NOMO-1 (cell line): ENCODE measurements at regions not wholly inside any gene's neighbourhood (a gene's known extent, or its start where the extent isn't known, plus 50 kb on each side); places are given as distances from the start of the nearest gene placed in this dataset.

ENCODE experiments used
- DNase-seq, 2 experiments: peaks; one replicate each; lab custom pipeline; 2025; ENCODE audit not compliant: unreplicated experiment in 2 of 2; lab: John Stamatoyannopoulos, UW

GRCh38 chr1:199704231-199704630 lies 323.3 kb upstream of the NR5A2 start:
- no peak for DNase-seq

GRCh38 chr1:199705825-199706224 lies 321.7 kb upstream of the NR5A2 start:
- DNase-seq: no peak

DNA sequence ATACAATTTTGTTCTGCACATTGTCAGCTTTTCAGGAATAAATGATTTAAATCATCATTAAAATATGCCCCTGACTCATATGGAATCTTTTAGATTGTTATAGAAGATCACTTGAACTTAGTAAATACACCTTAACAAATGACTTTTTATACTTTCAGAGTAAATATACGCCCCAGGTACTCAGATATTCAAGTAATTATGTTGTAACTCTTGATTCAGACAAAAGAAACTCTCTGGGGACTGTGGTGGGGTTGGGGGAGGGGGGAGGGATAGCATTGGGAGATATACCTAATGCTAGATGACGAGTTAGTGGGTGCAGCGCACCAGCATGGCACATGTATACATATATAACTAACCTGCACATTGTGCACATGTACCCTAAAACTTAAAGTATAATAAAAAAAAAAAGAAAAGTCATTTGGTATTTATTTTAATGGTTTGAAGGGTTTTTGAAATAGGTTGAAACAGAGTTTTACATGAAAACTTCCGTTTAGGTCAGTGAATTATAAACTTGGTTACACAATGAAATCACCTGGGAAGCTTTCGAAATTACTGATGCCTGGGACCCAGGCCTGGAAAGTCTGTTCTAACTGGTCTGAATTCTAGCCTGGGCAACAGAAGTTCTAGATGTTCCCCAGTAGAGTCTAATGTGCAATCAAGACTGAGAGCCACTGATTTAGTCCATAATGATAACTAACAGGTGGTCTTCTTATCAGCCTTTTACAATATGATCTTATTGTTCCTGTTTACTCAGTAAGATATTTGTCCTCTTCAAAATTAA lies 320.5 kb upstream of the NR5A2 start:
- no peak for DNase-seq

GRCh38 chr1:199710974-199711373 lies 316.5 kb upstream of the NR5A2 start:
- DNase-seq: no peak

DNA sequence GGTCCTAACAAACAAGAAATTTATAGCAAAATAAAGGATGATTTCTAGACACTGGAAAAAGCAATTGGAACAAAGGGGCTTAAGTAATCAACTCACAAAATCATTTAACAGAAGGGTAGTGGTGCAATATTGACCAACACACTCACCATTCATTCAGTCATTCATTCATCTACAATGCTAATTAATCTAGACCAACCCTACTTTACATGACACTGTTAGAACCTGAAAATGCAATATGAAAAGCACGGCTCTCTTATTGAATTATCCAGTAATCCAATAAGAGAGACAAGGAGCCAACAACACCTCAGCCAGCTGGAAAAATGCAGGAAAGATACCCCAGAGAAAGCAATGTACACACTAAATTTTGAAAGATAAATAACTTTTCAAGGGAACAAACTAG lies 310.8 kb upstream of the NR5A2 start:
- DNase-seq: no peak

DNA sequence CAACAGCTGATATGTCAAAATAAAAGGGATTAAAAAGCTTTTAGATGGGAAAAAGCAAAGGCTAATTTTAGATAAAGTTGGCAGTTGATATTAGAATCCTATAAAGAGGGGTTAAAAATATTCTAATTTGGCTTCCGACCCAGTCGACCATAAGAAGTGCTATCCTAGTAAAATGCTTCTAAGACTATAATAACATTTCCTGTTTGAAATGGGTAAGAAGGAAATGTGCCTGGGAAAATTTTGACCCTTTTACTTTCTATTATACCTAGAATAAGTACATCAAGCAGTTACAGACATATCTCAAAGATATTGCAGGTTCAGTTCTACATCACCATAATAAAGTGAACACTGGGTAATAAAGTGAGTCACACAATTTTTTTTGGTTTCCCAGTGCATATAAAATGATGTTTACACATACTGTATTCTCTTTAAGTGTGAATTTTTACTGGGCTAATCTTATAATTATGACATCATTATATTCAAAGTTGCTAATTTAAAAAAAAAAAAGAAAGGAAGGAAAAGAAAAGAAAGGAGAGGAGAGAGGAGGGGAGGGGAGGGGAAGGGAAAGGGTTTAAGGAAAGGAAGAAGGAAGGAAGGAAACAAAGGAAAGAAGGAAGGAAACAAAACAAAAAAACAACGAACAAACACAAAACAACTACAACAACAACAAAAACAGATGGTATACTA lies 308.2 kb upstream of the NR5A2 start:
- DNase-seq: no peak

DNA sequence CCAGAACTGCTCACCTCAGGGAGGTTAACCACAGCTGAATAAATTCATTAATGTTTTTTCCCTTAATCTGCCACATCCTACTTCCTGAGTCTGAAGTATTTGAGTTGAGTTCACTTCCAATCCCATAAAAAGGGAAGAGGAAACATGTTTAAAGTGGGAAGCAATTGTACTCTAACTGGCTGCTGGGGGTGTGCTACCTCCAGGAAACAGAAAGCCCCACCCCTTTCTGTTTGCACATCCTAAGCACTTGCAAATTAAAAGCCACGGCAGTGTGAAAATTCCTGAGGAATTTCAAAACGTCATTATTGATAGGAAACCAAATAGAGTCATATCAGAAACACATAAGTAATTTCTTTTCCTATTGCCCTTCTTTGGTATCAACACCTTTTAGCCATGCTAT lies 307.0 kb upstream of the NR5A2 start:
- DNase-seq: no peak

DNA sequence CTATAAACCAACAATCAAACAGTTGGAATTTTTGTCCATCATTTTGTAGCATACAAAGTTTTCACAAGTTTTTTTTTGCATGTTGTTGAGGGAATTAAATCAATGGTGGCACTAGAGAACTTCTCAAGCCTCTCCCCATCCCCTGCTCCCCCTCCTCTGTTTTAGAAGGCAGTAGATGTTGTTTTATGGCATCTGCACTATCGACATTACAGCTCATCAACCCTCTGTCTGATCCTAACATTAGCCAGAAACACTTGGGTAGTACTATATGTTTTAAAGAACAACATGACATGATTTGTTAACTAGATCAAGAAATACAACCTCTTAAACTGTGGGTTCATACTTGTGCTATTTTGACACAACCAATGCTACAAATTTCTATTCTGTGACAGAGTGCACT lies 306.5 kb upstream of the NR5A2 start:
- DNase-seq: no peak

- DNase-seq: no peak
Measured at GRCh38 chr1:199723250-199723956, 304.1 kb upstream of the NR5A2 start.

GRCh38 chr1:199724049-199724448 lies 303.5 kb upstream of the NR5A2 start:
- no peak for DNase-seq

DNA sequence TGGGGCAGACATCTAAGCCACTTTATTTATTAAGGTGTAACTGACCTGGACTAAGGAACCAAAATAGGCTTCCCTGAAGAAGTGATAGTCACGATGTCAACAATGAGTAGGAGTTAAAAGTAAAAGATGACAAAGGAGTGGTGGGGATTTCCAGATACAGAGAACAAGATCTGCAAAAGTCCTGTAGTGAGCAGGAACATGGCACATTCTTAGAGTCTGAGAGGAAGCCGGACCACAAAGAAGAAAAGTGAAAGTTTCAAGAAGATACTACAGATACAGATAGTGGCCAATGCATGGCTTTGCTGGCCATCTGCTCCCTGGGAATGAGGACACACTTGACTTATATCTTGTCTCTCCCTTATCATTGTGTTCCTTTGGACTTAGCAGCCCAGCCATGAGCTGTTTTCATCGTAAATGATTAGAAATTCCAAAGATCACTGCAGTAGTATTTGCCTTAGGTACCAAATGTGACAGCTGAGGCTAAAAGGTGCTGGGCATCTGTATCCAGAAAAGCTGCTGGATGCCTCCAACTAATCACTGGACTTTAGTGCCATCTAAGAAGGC lies 302.4 kb upstream of the NR5A2 start:
- no peak for DNase-seq

GRCh38 chr1:199727682-199728081 lies 299.8 kb upstream of the NR5A2 start:
- DNase-seq: no peak

- no peak for DNase-seq
Measured at GRCh38 chr1:199728345-199728744, 299.2 kb upstream of the NR5A2 start.

GRCh38 chr1:199733125-199733524 lies 294.4 kb upstream of the NR5A2 start:
- DNase-seq: no peak

GRCh38 chr1:199734186-199734585 lies 293.3 kb upstream of the NR5A2 start:
- DNase-seq: no peak

DNA sequence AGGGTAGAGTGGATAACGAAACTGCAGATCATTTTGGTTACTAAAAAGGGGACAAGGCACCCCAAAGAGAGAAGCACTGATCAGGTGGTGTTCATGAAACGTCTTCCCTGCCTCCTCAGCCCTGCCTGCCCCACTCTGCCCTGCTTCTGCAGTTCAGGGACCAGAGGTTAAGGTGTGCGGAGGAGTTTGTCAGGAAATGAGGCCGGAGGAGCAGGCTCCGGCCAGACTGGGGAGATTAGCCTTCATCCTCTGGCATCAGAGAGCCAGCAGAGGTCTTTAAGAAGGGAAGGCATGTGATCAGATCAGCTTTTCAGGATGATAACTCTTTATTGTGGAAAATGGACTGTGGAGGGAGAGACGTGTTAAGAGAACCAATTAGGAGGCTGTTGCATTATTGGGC lies 291.9 kb upstream of the NR5A2 start:
- DNase-seq: no peak

- DNase-seq: no peak
Measured at GRCh38 chr1:199736646-199737045, 290.9 kb upstream of the NR5A2 start.

- DNase-seq: no peak
Measured at GRCh38 chr1:199741586-199741985, 285.9 kb upstream of the NR5A2 start.

DNA sequence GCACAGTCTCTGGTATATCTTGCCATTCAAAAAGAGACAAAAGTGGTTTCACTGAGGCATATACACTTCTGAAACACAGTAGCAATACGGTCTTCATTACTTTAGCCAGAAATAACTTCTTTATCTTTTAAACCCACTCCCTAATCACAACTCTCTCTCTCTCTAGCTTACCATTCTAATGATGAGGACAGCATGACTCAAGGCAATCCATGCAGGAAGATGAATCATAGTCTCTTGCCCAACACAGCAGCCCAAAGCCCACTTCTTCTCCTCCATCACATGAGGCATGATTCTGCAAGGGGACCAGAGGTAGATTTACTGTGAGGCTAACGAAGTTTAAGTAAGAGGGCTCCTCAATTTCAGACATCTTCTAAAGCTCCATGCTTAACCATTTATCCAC lies 285.0 kb upstream of the NR5A2 start:
- DNase-seq: peak; percentile 82 to 91

GRCh38 chr1:199743227-199743626 lies 284.3 kb upstream of the NR5A2 start:
- DNase-seq: peak; percentile 7 to 64

- no peak for DNase-seq
Measured at GRCh38 chr1:199746666-199747384, 280.7 kb upstream of the NR5A2 start.
